ENCODE measurements at regions not wholly inside any gene's neighbourhood (a gene's known extent, or its start where the extent isn't known, plus 50 kb on each side); places are given as distances from the start of the nearest gene placed in this dataset.

DNA sequence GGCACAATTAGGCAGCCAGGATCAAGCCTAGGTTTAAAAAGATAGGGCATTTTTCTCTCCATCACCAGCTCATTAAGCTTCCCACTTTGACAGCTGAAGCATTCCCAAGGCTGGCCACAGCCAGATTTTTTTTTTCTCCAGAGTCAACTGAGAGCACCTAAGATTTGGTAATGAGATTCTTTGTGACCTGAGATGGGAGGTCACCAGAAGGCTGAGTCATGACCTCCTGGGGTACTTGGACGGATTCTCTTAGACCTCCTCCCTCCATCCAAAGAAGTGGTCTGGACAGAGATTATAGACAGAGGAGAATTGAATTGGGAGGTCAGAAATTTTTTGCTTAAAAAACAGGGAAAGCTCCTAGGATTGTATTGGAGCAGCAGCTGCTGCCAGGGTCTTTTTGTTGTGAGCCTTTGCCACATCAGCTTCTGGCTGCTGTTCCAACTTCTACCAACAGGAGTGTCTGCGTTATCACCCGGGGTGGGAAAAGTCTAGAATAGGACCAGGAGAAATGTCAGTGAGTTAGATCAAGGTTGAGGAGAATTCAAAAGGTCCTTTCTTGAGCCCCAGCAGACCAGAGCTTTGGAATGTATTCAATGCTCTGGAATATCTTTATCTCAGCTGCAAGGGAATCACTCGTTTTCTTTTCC lies 221.2 kb upstream of the N4BP1 start:
- DNase-seq = peak; percentile 22
- H3K4me3 ChIP-seq = no peak overlapping the region

GRCh38 chr16:48829336-48830310 lies 219.6 kb upstream of the N4BP1 start:
- Histone ChIP-seq H3K27me3 (no peaks in the 10 kb centered on the region), H3K36me3 (no peaks in the 10 kb centered on the region), H3K4me3 (no peak overlapping the region), H3K9me3 (no peaks in the 10 kb centered on the region)
- DNase-seq = no peak

More for the DNA sequence above, 221.2 kb upstream of the N4BP1 start:
- Histone ChIP-seq H3K27me3 (no peaks in the 10 kb centered on the region), H3K9me3 (no peaks in the 10 kb centered on the region), H3K36me3 (no peaks in the 10 kb centered on the region)

- no peak overlapping the region for H3K4me3 ChIP-seq
- H3K27me3 ChIP-seq = no peaks in the 10 kb centered on the region
- no peaks in the 10 kb centered on the region for H3K36me3 ChIP-seq
- no peaks in the 10 kb centered on the region for H3K9me3 ChIP-seq
- peak; percentile 36 for DNase-seq
Observed at GRCh38 chr16:48824271-48824670, 214.3 kb upstream of the N4BP1 start.

- Histone ChIP-seq H3K4me3 (no peak overlapping the region), H3K27me3 (no peaks in the 10 kb centered on the region), H3K9me3 (no peaks in the 10 kb centered on the region), H3K36me3 (no peaks in the 10 kb centered on the region)
- DNase-seq = no peak
Observed at GRCh38 chr16:48822431-48822830, 212.5 kb upstream of the N4BP1 start.

DNA sequence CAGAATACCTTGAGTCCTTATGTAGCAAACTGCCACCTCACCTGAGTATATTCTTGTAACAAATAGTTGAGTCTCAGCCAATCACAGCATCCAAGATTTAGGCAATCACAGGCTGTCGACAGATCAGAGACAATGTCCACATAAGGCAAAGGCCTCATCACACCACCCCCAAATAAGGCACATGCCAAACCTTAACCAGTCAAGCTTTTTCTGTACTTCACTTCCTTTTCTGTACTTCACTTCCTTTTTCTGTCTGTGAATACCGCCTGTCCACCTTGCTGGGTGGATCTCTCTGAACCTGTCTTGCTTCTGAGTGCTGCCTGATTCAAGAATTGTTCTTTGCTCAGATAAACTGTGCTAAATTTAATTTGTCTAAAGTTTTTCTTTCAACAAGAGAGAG lies 210.4 kb upstream of the N4BP1 start:
- H3K9me3 ChIP-seq = no peaks in the 10 kb centered on the region
- no peaks in the 10 kb centered on the region for H3K36me3 ChIP-seq
- H3K27me3 ChIP-seq = no peaks in the 10 kb centered on the region
- no peak overlapping the region for H3K4me3 ChIP-seq
- no peak for DNase-seq

DNA sequence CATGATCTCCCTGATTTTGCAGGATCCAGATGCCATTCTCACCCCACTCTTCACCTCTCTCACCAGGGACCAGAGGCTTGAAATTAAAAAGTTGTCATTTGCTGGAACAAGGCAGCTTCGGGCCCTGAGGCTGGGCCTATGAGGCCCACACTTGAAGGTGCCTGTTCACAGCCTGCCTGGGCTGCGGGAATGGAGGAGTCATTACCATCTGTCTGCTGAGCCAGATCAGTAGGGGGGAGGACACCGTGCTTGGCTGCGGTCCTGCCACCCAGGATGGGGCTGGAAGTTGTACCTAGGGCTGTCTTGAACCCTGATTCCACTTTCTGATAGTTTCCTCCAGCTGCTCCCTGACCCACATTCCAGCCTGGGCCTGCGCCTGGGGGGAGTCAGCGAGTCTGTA lies 208.3 kb upstream of the N4BP1 start:
- no peaks in the 10 kb centered on the region for H3K36me3 ChIP-seq
- no peak overlapping the region for H3K4me3 ChIP-seq
- no peak for DNase-seq
- H3K9me3 ChIP-seq = no peaks in the 10 kb centered on the region
- H3K27me3 ChIP-seq = no peaks in the 10 kb centered on the region

GRCh38 chr16:48817032-48817431 lies 207.1 kb upstream of the N4BP1 start:
- Histone ChIP-seq H3K9me3 (no peaks in the 10 kb centered on the region), H3K36me3 (no peaks in the 10 kb centered on the region), H3K4me3 (no peak overlapping the region), H3K27me3 (no peaks in the 10 kb centered on the region)
- no peak for DNase-seq

GRCh38 chr16:48816393-48816792 lies 206.4 kb upstream of the N4BP1 start:
- DNase-seq = no peak
- no peak overlapping the region for H3K4me3 ChIP-seq
- no peaks in the 10 kb centered on the region for H3K27me3 ChIP-seq
- H3K36me3 ChIP-seq = no peaks in the 10 kb centered on the region
- no peaks in the 10 kb centered on the region for H3K9me3 ChIP-seq

DNA sequence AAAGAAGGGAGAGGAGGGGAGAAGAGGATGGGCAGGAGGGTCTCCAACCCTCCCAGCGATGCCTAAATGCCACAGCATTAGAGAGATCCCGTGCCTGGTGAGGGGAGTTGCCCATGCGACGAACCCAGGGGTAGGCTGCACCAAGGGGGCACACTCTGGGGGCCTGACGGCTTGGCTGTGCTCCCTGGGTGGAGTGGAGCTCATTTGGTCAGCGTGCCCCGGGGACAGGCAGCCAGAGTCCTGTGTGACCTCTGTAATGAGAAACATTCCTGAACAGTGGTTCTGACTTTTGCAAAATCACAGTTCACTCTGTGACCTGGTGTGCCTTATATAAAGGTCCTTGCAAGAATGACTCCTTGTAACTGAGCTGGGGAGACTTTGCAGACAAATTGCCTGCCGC lies 205.0 kb upstream of the N4BP1 start:
- Histone ChIP-seq H3K9me3 (no peaks in the 10 kb centered on the region), H3K36me3 (no peaks in the 10 kb centered on the region), H3K27me3 (no peaks in the 10 kb centered on the region), H3K4me3 (no peak overlapping the region)
- DNase-seq = no peak

DNA sequence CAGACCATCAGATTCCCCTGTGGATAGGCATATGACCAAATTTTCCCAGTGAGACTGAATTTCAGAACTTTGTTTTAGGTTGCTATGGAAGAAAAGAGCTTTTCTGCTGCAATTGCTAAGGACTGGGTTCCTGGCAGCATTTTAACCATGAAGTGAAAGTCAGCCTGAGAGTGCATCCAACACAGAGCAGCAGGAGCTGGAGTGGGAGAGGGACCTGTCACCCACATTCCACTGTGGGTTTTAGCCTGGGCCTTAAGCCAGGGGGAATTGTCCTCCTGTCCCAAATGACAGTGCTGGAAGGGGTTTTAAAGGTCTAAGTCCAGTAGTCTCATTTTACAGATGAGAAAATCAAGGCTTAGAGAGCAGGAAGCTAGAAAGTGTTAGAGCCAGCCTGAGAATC lies 203.5 kb upstream of the N4BP1 start:
- Histone ChIP-seq H3K27me3 (no peaks in the 10 kb centered on the region), H3K9me3 (no peaks in the 10 kb centered on the region), H3K4me3 (no peak overlapping the region), H3K36me3 (no peaks in the 10 kb centered on the region)
- DNase-seq = no peak

DNA sequence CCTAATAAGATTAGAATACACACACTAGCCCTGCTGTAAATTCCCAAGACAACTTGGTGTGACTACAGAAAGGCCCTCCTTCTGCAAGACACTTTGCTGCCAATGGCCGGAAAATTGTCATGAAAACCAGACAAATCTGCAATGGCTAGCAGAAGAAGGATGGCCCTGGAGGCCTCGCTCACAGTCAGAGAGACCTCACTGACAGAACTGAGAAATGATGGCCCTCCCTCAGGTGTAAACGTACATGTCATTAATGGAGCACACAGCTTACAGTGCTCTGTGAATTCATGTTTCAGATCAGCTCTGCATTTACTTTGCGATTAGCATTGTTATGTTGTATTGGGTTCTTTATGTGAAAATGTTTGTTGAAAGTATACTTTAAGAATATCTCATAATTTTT lies 202.9 kb upstream of the N4BP1 start:
- no peaks in the 10 kb centered on the region for H3K36me3 ChIP-seq
- no peak for DNase-seq
- no peak overlapping the region for H3K4me3 ChIP-seq
- no peaks in the 10 kb centered on the region for H3K9me3 ChIP-seq
- H3K27me3 ChIP-seq = no peaks in the 10 kb centered on the region

DNA sequence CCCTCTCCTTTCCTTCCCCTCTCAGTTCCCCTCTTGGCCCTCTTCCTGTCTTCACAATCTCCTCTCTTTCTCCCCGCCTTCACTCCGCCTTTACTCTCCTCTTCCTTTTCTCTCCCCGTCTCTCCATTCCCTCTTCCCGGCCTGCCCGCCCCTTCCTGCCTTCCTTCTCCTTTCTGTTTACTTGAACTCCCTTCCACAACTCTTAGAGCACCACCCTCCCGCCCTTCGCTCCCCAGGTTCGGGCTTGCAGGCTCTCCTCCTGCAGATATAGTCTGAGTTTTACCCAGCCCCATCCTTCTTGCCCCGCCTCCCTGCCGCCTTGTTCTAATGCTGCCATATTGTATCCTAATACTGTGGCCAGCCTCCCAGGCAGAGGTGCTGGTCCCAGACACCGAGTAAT lies 201.5 kb upstream of the N4BP1 start:
- Histone ChIP-seq H3K36me3 (no peaks in the 10 kb centered on the region), H3K27me3 (no peaks in the 10 kb centered on the region), H3K4me3 (no peak overlapping the region), H3K9me3 (no peaks in the 10 kb centered on the region)
- DNase-seq = no peak

DNA sequence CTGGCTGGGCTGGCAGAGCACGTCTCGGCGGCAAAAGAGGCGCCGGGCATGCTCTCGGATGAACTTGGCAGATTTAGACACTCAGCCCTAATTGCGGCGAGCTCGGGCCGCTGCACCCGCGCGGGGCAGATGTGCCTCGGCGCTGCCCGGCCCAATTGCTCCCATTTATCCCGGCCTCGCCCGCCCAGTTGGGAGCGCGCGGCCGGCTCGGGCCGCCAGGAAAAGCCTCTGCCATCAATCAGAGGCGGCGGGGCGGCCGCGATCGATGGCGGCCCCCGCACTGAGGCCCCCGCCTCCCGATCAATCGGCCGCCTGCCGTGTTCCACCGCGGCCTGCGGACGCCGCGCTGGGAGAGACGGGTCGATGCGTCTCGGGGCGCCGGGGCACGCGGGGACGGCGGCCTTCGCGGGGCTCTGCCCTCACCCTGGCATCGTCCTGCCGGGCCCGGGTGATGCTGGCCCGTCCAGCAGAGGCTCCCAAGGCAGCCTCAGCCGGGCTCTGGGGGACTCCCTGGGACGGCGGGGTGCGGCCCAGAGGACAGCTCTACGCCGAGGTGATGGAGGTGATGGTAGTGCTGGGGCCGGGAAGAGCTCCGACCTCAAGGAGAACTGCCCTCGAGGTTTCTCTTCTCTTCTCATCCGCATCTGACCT lies 200.9 kb upstream of the N4BP1 start:
- no peaks in the 10 kb centered on the region for H3K36me3 ChIP-seq

DNA sequence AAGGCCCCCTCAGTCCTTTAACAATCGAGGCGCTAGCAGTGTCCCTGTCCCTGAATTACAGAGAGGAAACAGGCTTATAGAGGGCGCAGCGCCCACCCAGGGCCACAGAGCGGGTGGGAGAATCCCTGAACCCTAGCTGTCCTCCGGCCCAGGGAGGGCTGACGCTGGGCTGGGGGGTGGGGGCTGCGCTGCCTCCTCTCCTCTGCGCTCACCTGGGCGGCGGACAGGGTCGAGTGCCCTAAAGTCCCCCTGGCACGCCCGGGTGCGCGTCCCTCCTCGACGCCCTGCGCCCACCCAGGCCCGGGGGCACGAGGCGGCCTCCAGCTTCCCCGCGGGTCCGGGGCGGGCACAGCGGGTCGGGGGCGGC lies 200.4 kb upstream of the N4BP1 start:
- Histone ChIP-seq H3K9me3 (no peaks in the 10 kb centered on the region), H3K27me3 (no peaks in the 10 kb centered on the region), H3K36me3 (no peaks in the 10 kb centered on the region), H3K4me3 (no peak overlapping the region)
- DNase-seq = no peak

More for the DNA sequence above, 200.9 kb upstream of the N4BP1 start:
- H3K9me3 ChIP-seq = no peaks in the 10 kb centered on the region
- no peaks in the 10 kb centered on the region for H3K27me3 ChIP-seq
- DNase-seq = no peak
- no peak overlapping the region for H3K4me3 ChIP-seq

DNA sequence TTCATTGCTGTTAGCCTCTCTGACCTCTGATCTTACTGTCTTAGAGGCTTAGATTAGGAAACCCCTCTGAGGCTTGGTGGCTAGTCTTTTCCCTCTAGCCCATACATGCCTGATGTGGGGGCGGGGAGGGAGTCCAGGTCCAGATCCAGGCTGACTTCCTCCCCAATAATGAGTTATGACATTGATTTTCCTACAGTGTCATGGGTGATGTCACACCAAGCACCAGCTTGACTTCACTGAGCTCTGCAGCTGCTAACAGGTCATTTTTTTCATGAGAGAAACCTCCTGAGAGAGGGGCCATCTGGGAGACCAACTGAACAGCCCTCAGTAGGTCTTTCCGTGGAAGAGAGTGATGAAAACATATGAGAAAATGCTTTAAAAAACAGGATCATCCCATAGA lies 180.2 kb upstream of the N4BP1 start:
- H3K4me3 ChIP-seq = no peak overlapping the region
- H3K36me3 ChIP-seq = no peaks in the 10 kb centered on the region
- DNase-seq = no peak

GRCh38 chr16:48788475-48788874 lies 178.5 kb upstream of the N4BP1 start:
- H3K36me3 ChIP-seq = no peaks in the 10 kb centered on the region
- no peak for DNase-seq
- no peaks in the 10 kb centered on the region for H3K9me3 ChIP-seq
- H3K4me3 ChIP-seq = no peak overlapping the region
- no peaks in the 10 kb centered on the region for H3K27me3 ChIP-seq

More for the DNA sequence above, 180.2 kb upstream of the N4BP1 start:
- Histone ChIP-seq H3K9me3 (no peaks in the 10 kb centered on the region), H3K27me3 (no peaks in the 10 kb centered on the region)

DNA sequence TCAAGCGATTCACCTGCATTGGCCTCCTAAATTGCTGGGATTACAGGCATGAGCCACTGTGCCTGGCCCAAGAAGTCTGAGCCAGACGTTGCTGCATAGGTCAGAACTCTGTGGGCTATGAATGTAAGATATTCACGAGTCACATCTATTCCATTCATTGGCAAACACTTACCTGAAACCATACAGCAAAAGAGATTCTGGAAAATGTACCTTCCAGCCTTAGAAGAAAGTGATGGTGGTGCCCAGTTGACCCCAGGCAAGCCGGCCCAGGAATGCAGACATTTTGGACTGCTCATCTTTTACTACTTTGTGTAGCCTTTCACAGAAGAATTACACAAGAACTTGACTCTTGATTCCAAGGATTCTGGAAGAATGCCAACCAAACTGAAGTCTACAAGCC lies 135.6 kb upstream of the N4BP1 start:
- DNase-seq = no peak
- no peak overlapping the region for H3K4me3 ChIP-seq
- H3K36me3 ChIP-seq = no peaks in the 10 kb centered on the region
- H3K9me3 ChIP-seq = no peaks in the 10 kb centered on the region
- H3K27me3 ChIP-seq = no peaks in the 10 kb centered on the region

Data from MG63 (cell line).